Brain microvascular endothelial cell (primary cell): ENCODE measurements at regions not wholly inside any gene's neighbourhood (a gene's known extent, or its start where the extent isn't known, plus 50 kb on each side); places are given as distances from the start of the nearest gene placed in this dataset.
A peak's percentile ranks its signal among the peaks of the same experiment; 100 is the strongest.

ENCODE experiments used
- DNase-seq: peaks from one replicate; pipeline ENCODE4 v3.0.0-alpha.2; 2020
- H3K27ac ChIP-seq: fragments of 250-450 bp; sonication (Bioruptor Pico); 2 replicates; pipeline ENCODE4 v1.5.1; 2020; ENCODE audit warnings: mild to moderate bottlenecking, moderate library complexity
- H3K27me3 ChIP-seq: fragments of 250-450 bp; sonication (Bioruptor Pico); replicated peaks from 2 replicates; pipeline ENCODE4 v1.5.1; 2020; ENCODE audit warnings: mild to moderate bottlenecking
- H3K36me3 ChIP-seq: fragments of 250-450 bp; sonication (Bioruptor Pico); replicated peaks from 2 replicates; pipeline ENCODE4 v1.5.1; 2020; ENCODE audit warnings: mild to moderate bottlenecking
- H3K4me3 ChIP-seq: 2 replicates; pipeline ENCODE4 v1.5.1; 2011; ENCODE audit warnings: low read depth, mild to moderate bottlenecking, control low read depth, low read length, moderate library complexity
- in situ Hi-C: cut with HindIII; loops from 2 replicates; pipeline ENCODE4 v1.10.0; 2017; ENCODE audit warnings: low sequenced_read_pairs, low pct_ligation_motif_present
- TF ChIP-seq, protein P1 (sequence below): IDR thresholded peaks from 2 replicates; pipeline ENCODE4 v1.5.1; 2011; ENCODE audit warnings: low read depth, mild to moderate bottlenecking, moderate library complexity, low read length, control low read depth, inconsistent platforms; ENCODE audit errors: missing control alignments

DNA sequence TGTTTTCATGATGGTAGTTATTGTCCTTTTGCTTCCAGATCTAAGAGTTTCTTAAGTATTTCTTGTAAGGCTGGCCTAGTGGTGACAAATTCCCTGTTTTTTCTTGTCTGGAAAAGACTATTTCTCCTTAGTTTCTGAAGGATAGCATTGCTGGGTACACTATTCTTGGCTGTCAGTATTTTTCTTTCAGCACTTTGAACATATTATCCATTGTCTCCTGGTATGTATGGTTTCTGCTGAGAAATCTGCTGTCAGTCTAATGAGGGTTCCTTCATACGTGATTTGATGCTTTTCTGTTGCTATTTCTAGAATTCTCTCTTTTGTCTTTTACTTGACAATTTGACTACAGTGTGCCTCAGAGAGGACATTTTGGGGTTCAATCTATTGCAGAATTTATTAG is 134.3 kb downstream of the CGGBP1 start:
- Histone ChIP-seq H3K27me3 (no peaks in the 10 kb centered on the region), H3K27ac (no peak overlapping the region), H3K36me3 (no peaks in the 10 kb centered on the region), H3K4me3 (no peak overlapping the region)
- TF ChIP-seq, protein P1, sequence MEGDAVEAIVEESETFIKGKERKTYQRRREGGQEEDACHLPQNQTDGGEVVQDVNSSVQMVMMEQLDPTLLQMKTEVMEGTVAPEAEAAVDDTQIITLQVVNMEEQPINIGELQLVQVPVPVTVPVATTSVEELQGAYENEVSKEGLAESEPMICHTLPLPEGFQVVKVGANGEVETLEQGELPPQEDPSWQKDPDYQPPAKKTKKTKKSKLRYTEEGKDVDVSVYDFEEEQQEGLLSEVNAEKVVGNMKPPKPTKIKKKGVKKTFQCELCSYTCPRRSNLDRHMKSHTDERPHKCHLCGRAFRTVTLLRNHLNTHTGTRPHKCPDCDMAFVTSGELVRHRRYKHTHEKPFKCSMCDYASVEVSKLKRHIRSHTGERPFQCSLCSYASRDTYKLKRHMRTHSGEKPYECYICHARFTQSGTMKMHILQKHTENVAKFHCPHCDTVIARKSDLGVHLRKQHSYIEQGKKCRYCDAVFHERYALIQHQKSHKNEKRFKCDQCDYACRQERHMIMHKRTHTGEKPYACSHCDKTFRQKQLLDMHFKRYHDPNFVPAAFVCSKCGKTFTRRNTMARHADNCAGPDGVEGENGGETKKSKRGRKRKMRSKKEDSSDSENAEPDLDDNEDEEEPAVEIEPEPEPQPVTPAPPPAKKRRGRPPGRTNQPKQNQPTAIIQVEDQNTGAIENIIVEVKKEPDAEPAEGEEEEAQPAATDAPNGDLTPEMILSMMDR = no peak
- in situ Hi-C loops = no loop called here
- DNase-seq = no peak

DNA sequence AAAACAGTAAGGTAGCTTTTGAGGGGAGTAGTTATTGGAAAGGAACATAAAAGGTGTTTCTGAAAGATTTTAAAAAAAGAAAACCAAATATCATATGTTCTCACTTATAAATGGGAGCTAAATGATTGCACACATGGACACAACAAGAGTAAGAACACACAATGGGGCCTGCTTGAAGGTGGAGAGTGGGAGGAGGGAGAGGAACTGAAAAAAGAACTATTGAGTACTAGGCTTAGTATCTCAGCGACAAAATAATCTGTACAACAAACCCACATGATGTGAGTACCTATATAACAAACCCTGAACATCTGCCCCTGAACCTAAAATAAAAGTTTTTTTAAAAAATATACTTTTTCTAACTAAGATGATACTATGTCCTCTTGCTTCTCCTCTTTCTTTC is 138.3 kb downstream of the CGGBP1 start:
- no peaks in the 10 kb centered on the region for H3K27me3 ChIP-seq
- H3K27ac ChIP-seq = no peak overlapping the region
- no peaks in the 10 kb centered on the region for H3K36me3 ChIP-seq
- in situ Hi-C loops = no loop called here
- TF ChIP-seq, protein P1 = no peak
- no peak for DNase-seq
- no peak overlapping the region for H3K4me3 ChIP-seq

DNA sequence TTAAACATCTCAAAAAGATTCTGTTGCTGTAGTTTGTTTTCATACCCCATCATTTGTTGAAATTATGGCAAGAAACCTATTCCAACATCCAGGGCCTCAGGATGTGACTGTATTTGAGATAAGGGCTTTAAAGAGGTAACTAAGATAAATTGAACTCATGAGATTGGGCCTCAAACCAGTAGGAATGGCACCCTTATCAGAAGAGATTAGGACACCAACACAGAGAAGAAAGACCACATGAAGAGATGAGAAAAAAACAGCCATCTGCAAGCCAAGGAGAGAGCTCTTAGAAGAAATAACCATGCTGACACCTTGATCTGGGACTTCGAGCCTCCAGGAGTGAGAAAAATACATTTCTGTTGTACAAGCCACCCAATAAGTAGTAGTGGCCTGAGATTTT is 157.7 kb downstream of the CGGBP1 start:
- Histone ChIP-seq H3K27ac (no peak overlapping the region), H3K4me3 (no peak overlapping the region), H3K36me3 (no peaks in the 10 kb centered on the region), H3K27me3 (no peaks in the 10 kb centered on the region)
- in situ Hi-C loops = no loop called here
- TF ChIP-seq, protein P1 = no peak
- DNase-seq = no peak

DNA sequence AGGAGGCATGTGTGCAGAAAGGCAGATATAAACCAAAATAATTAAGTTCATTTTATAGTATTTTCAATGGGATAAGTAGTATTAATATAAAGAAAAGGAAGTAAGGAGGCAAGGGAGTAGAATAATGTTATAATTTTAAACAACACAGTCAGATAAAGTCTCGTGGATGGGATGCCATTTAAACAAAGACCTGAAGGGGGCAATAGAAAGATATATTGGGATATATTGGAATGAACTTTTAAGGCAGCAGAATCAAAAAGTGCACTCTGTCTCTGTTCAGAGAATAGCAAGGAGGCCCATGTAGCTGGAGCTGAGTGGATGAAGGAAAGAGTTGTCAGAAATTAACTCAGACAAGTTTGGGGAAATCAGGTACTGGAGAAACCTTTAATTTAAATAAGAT is 158.7 kb downstream of the CGGBP1 start:
- Histone ChIP-seq H3K27me3 (no peaks in the 10 kb centered on the region), H3K36me3 (no peaks in the 10 kb centered on the region), H3K27ac (no peak overlapping the region), H3K4me3 (no peak overlapping the region)
- TF ChIP-seq, protein P1 = peak; percentile 14
- no peak for DNase-seq
- in situ Hi-C loops = no loop called here

DNA sequence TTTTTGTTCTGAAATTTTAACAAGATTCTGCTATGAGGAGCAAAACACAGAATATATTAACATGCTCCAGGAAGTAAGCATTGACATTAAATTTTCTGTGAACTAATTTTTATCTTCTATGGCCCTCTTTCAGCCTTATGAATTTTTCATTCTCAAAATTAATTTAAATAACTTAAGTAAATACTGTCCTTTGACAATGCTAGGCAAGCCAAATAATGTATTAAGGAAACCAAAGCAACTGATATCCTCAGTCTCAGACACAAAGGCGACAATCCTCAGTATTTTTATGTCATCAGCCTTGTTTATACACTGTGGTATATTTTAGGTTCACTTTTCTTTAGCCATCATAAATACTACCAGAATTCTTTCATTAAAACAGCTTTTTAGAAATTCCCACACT is 159.8 kb downstream of the CGGBP1 start:
- no peaks in the 10 kb centered on the region for H3K36me3 ChIP-seq
- H3K27ac ChIP-seq = no peak overlapping the region
- in situ Hi-C loops = no loop called here
- DNase-seq = no peak
- TF ChIP-seq, protein P1 = no peak
- no peak overlapping the region for H3K4me3 ChIP-seq
- no peaks in the 10 kb centered on the region for H3K27me3 ChIP-seq

DNA sequence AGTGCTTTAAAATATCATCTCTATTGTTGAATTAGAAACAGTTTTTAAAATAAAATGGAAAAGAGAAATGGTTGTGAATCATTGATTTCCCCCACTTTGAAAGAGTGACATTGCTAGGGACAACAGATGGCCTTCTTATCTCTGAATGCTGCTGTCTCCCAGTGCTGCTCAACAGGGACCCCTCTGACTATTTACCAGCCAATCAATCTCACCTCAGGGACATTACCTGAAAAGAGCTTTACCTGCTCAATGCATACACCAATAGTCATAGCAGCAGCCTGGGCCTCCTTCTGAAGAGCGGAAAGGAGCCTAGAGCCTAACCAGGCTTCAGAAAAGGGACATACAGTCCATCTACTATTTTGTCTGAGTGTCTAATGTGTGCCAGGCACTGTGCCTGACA is 162.8 kb downstream of the CGGBP1 start:
- no peaks in the 10 kb centered on the region for H3K27me3 ChIP-seq
- H3K27ac ChIP-seq = no peak overlapping the region
- H3K36me3 ChIP-seq = no peaks in the 10 kb centered on the region
- DNase-seq = no peak
- H3K4me3 ChIP-seq = no peak overlapping the region
- in situ Hi-C loops = no loop called here
- TF ChIP-seq, protein P1 = no peak
